H1 (cell line): ENCODE measurements at regions not wholly inside any gene's neighbourhood (a gene's known extent, or its start where the extent isn't known, plus 50 kb on each side); places are given as distances from the start of the nearest gene placed in this dataset.

Experiments
- CTCF ChIA-PET: fragments of 300-600 bp; sonication (Branson Sonifier 250); formaldehyde crosslinking; loops from one replicate; lab custom pipeline; 2021; ENCODE audit not compliant: partially characterized antibody; lab: Charles Lee
- POLR2A ChIA-PET: fragments of 300-600 bp; sonication (Branson Sonifier 250); formaldehyde crosslinking; loops from one replicate; lab custom pipeline; 2021; ENCODE audit warnings: inconsistent platforms; ENCODE audit not compliant: partially characterized antibody; lab: Charles Lee
- DNase-seq, 2 experiments: peaks; one replicate each; pipeline versions ENCODE4 v3.0.0 to v3.0.0-alpha.2; 2010 to 2022; ENCODE audit warnings: low spot score in 2 of 2, low read depth in 1 of 2, mixed read lengths in 1 of 2
- FAIRE-seq: peaks from 2 replicates; lab custom pipeline; 2011; peaks lifted over from hg19 to GRCh38; lab: Jason Lieb, UNC
- H2AFZ ChIP-seq: 2 replicates; pipeline ENCODE4 v1.8.1; 2012; ENCODE audit warnings: low read length, inconsistent platforms
- H2AK5ac ChIP-seq: 2 replicates; pipeline ENCODE4 v1.6.1; 2013; ENCODE audit warnings: low read depth, low read length
- H2BK120ac ChIP-seq: replicated peaks from 2 replicates; pipeline ENCODE3; 2013; ENCODE audit warnings: low read depth, low read length, inconsistent platforms
- H2BK12ac ChIP-seq: 2 replicates; pipeline ENCODE4 v1.6.1; 2013; ENCODE audit warnings: low read depth, low read length
- H2BK15ac ChIP-seq: 2 replicates; pipeline ENCODE4 v1.6.1; 2013; ENCODE audit warnings: low read length
- H2BK20ac ChIP-seq: 2 replicates; pipeline ENCODE4 v1.6.1; 2013; ENCODE audit warnings: low read length
- H2BK5ac ChIP-seq: 2 replicates; pipeline ENCODE4 v1.6.1; 2013; ENCODE audit warnings: low read depth, low read length
- H3K14ac ChIP-seq: 2 replicates; pipeline ENCODE4 v1.6.1; 2013; ENCODE audit warnings: inconsistent platforms; ENCODE audit not compliant: insufficient read length
- H3K18ac ChIP-seq: 2 replicates; pipeline ENCODE4 v1.6.1; 2013; ENCODE audit warnings: low read length; ENCODE audit errors: extremely low read depth
- H3K23ac ChIP-seq: 2 replicates; pipeline ENCODE4 v1.6.1; 2013; ENCODE audit warnings: inconsistent platforms; ENCODE audit not compliant: insufficient read length
- H3K23me2 ChIP-seq: 2 replicates; pipeline ENCODE4 v1.6.1; 2013; ENCODE audit warnings: low read depth, low read length
- H3K27ac ChIP-seq: 2 replicates; pipeline ENCODE4 v1.6.1; 2011; ENCODE audit warnings: low read depth, low read length, inconsistent platforms
- H3K27me3 ChIP-seq, 4 experiments: replicated peaks in 1 of 4; 1 replicate in 1 of 4; 2 replicates in 3 of 4; pipeline versions ENCODE4 v1.6.1 to v1.8.1; 2011 to 2013; ENCODE audit warnings: low read length in 3 of 4, mild to moderate bottlenecking in 3 of 4, inconsistent platforms in 2 of 4, mixed read lengths in 2 of 4, moderate library complexity in 1 of 4; ENCODE audit not compliant: control insufficient read depth in 3 of 4, insufficient read depth in 3 of 4; ENCODE audit errors: extremely low read depth in 1 of 4
- H3K36me3 ChIP-seq, 4 experiments: 2 replicates each; pipeline versions ENCODE4 v1.6.1 to v1.8.1; 2011 to 2013; ENCODE audit warnings: mild to moderate bottlenecking in 4 of 4, low read length in 3 of 4, moderate library complexity in 2 of 4, control low read depth in 1 of 4, inconsistent platforms in 1 of 4; ENCODE audit not compliant: insufficient read depth in 4 of 4, control insufficient read depth in 2 of 4
- H3K4ac ChIP-seq: replicated peaks from 2 replicates; pipeline ENCODE3; 2013; ENCODE audit warnings: low read length, low read depth, mixed read lengths, inconsistent platforms; ENCODE audit not compliant: insufficient read length
- H3K4me1 ChIP-seq, 4 experiments: replicated peaks in 1 of 4; 1 replicate in 1 of 4; 2 replicates in 3 of 4; pipeline versions ENCODE4 v1.6.1 to v1.8.1; 2011 to 2013; ENCODE audit warnings: low read length in 3 of 4, inconsistent platforms in 2 of 4, mixed read lengths in 1 of 4; ENCODE audit not compliant: insufficient read depth in 4 of 4, control insufficient read depth in 3 of 4
- H3K4me2 ChIP-seq, 2 experiments: 2 replicates each; pipeline versions ENCODE4 v1.6.1 to v1.8.1; 2011 to 2013; ENCODE audit warnings: low read depth in 2 of 2, low read length in 2 of 2, control low read depth in 1 of 2, inconsistent platforms in 1 of 2, mild to moderate bottlenecking in 1 of 2; ENCODE audit not compliant: insufficient read depth in 1 of 2
- H3K4me3 ChIP-seq, 4 experiments: fragments of 200-600, 300-600 bp in 1 of 4; sonication (generic), shearing (Covaris generic), sonication (Bioruptor Twin) in 1 of 4; 2 replicates each; pipeline versions ENCODE4 v1.5.1 to v1.8.1; 2011 to 2016; ENCODE audit warnings: low read length in 4 of 4, low read depth in 3 of 4, control low read depth in 2 of 4, inconsistent platforms in 2 of 4, mild to moderate bottlenecking in 2 of 4, mixed read lengths in 1 of 4, moderate library complexity in 1 of 4; ENCODE audit not compliant: insufficient read depth in 2 of 4; ENCODE audit errors: extremely low read depth in 1 of 4
- H3K56ac ChIP-seq: replicated peaks from 2 replicates; pipeline ENCODE3; 2013; ENCODE audit warnings: low read depth, mild to moderate bottlenecking, mixed read lengths, low read length, inconsistent platforms; ENCODE audit not compliant: insufficient read length
- H3K79me1 ChIP-seq: 2 replicates; pipeline ENCODE4 v1.6.1; 2013; ENCODE audit warnings: low read depth, low read length, control low read depth
- H3K79me2 ChIP-seq, 2 experiments: 2 replicates each; pipeline versions ENCODE4 v1.6.1 to v1.8.1; 2012 to 2013; ENCODE audit warnings: low read length in 2 of 2, mild to moderate bottlenecking in 2 of 2, inconsistent platforms in 1 of 2; ENCODE audit not compliant: insufficient read depth in 2 of 2, control insufficient read depth in 1 of 2
- H3K9ac ChIP-seq, 4 experiments: replicated peaks in 1 of 4; 1 replicate in 1 of 4; 2 replicates in 3 of 4; pipeline versions ENCODE4 v1.6.1 to v1.8.1; 2011 to 2013; ENCODE audit warnings: low read depth in 3 of 4, low read length in 3 of 4, control low read depth in 2 of 4, mild to moderate bottlenecking in 2 of 4, moderate library complexity in 2 of 4, inconsistent platforms in 1 of 4; ENCODE audit errors: extremely low read depth in 1 of 4
- H3K9me3 ChIP-seq, 2 experiments: 2 replicates each; pipeline versions ENCODE4 v1.6.1 to v1.8.1; 2012 to 2013; ENCODE audit warnings: mild to moderate bottlenecking in 2 of 2, moderate library complexity in 2 of 2, control low read depth in 1 of 2, inconsistent platforms in 1 of 2, low read depth in 1 of 2, low read length in 1 of 2, mixed read lengths in 1 of 2; ENCODE audit not compliant: insufficient read depth in 2 of 2
- H4K20me1 ChIP-seq, 2 experiments: replicated peaks in 1 of 2; 2 replicates each; pipeline versions ENCODE3 to v1.8.1; 2011 to 2013; ENCODE audit warnings: inconsistent platforms in 2 of 2, low read length in 2 of 2, mild to moderate bottlenecking in 1 of 2; ENCODE audit not compliant: insufficient read depth in 2 of 2, control insufficient read depth in 1 of 2
- H4K5ac ChIP-seq: 2 replicates; pipeline ENCODE4 v1.6.1; 2013; ENCODE audit warnings: low read length, low read depth, mixed read lengths, inconsistent platforms; ENCODE audit not compliant: insufficient read length
- H4K8ac ChIP-seq: 2 replicates; pipeline ENCODE4 v1.8.0; 2013; ENCODE audit warnings: mild to moderate bottlenecking, moderate library complexity, low read length, inconsistent platforms; ENCODE audit not compliant: insufficient read depth; ENCODE audit errors: extremely low read depth
- H4K91ac ChIP-seq: replicated peaks from 2 replicates; pipeline ENCODE3; 2013; ENCODE audit warnings: low read length, mixed read lengths, inconsistent platforms; ENCODE audit not compliant: insufficient read length
- HDAC2 ChIP-seq, 2 experiments: fragments of 300-600 bp in 1 of 2; sonication (generic) in 1 of 2; IDR thresholded peaks; 2 replicates each; pipeline ENCODE4 v1.6.1; 2011 to 2012; ENCODE audit warnings: low read depth in 2 of 2, low read length in 2 of 2, mild to moderate bottlenecking in 2 of 2, moderate library complexity in 2 of 2, borderline replicate concordance in 1 of 2, inconsistent platforms in 1 of 2
- NRF1 ChIP-seq: IDR thresholded peaks from 2 replicates; pipeline ENCODE4 v1.6.1; 2011; ENCODE audit warnings: mild to moderate bottlenecking, low read depth, low read length, improper control_type of control experiment
- SAP30 ChIP-seq: fragments of 300-600 bp; sonication (generic); IDR thresholded peaks from 2 replicates; pipeline ENCODE4 v1.7.1; 2012; ENCODE audit warnings: low read length, moderate library complexity, mild to moderate bottlenecking, inconsistent platforms; ENCODE audit not compliant: insufficient read depth, insufficient replicate concordance
- TEAD4 ChIP-seq: IDR thresholded peaks from 2 replicates; pipeline ENCODE4 v1.6.1; 2012; ENCODE audit warnings: low read depth, low read length, inconsistent platforms, mixed read lengths
- WGBS, 2 experiments: shearing (Covaris generic) in 1 of 2; methylation state at CpG; one replicate each; pipeline versions ENCODE4 v1.1.6 to v1.1.7; 2013 to 2015; ENCODE audit warnings: low lambda C conversion rate in 2 of 2, mixed read lengths in 2 of 2, inconsistent platforms in 1 of 2, low coverage in 1 of 2, missing lambda C conversion rate in 1 of 2; ENCODE audit not compliant: insufficient replicate concordance in 2 of 2, insufficient coverage in 1 of 2, insufficient read length in 1 of 2; ENCODE audit errors: extremely low coverage in 1 of 2, missing lambda C conversion rate in 1 of 2; 5-methylcytosine and 5-hydroxymethylcytosine counted together

DNA sequence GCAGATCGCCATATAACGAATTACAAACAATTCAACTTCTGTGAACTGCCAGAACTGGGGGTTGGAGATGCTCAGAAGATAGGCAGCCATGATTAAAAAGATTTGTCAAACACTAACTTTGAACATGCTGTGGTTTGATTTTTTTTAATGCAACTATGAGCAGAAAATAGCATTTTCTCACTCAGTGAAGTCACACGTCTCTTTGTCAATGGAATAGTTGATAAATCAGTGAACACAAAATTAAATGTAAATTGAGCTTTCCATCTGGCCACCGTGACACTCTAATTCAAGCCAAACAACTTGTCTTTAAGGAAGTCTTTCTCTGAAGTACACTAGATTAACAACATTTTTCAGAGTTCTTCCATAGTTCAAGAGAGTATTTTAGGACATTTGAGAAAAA, 228.6 kb upstream of the LINC00305 start:
- Histone ChIP-seq H3K56ac (no peak overlapping the region), H2BK20ac (no peak overlapping the region), H2AFZ (no peak overlapping the region), H3K23ac (no peak overlapping the region), H4K91ac (no peak overlapping the region), H3K4me1 (no peaks in the 10 kb centered on the region), H2BK12ac (no peak overlapping the region), H4K5ac (no peak overlapping the region), H3K79me1 (no peaks in the 10 kb centered on the region), H3K23me2 (no peaks in the 10 kb centered on the region), H3K79me2 (no peaks in the 10 kb centered on the region), H3K9ac (no peak overlapping the region), H3K14ac (no peak overlapping the region), H2BK15ac (no peak overlapping the region), H3K4ac (no peak overlapping the region), H4K8ac (no peak overlapping the region), H3K36me3 (no peaks in the 10 kb centered on the region), H3K27ac (no peak overlapping the region), H2AK5ac (no peak overlapping the region), H2BK120ac (no peak overlapping the region), H3K4me2 (no peak overlapping the region), H3K27me3 (no peaks in the 10 kb centered on the region), H3K9me3 (0 out of 4 replicates have a peak, but pooled peaks cover 0 to 5% of the 10 kb centered on the region in 2 experiments), H2BK5ac (no peak overlapping the region), H3K18ac (no peak overlapping the region), H4K20me1 (no peaks in the 10 kb centered on the region), H3K4me3 (no peak overlapping the region)
- FAIRE-seq (no peak), DNase-seq (no peak)
- CTCF ChIA-PET = interaction anchor here (0.7 kb wide), 1 partner anchor 143 kb away, joined by 3 read pairs; no protein-coding TSS in a partner anchor
- POLR2A ChIA-PET = no interaction called here
- WGBS, 2 experiments = 93% methylated on average over 4 of the region's 4 CpGs; no CpG with 5 or more reads in 1 of the 2 experiments
- no peak for TF ChIP-seq HDAC2 (IDR thresholded peaks at IDR 0.05; ENCODE audit: borderline replicate concordance in 1 of 2, low read depth in 2 of 2, low read length in 2 of 2)
- TF ChIP-seq SAP30 = no peak
- TF ChIP-seq TEAD4 = no peak
- TF ChIP-seq NRF1 = no peak
